T-helper 9 cell (primary cell): ENCODE measurements at regions not wholly inside any gene's neighbourhood (a gene's known extent, or its start where the extent isn't known, plus 50 kb on each side); places are given as distances from the start of the nearest gene placed in this dataset.

ENCODE experiments used
- DNase-seq: peaks from one replicate; pipeline ENCODE4 v3.0.0-alpha.2; 2020

DNA sequence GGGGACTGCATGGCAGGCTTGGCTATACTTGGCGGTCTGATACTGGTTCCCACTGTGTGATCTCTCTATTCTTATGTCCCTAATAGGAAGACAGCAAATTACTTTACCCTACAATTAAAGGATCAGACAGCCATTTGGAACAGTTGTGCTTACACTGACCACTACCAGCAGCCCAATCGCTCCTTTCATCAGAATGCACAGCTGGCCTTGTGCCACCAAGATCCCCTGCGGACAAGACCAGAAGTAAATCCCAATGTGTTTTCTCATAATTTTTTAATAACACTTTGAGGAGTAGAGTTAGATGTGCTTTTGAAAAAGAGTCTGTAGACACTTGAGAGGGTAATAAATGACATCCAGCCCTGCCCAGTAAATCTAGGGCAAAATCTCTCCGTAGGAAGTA, 297.2 kb upstream of the ZNF32 start:
- DNase-seq, result no peak

DNA sequence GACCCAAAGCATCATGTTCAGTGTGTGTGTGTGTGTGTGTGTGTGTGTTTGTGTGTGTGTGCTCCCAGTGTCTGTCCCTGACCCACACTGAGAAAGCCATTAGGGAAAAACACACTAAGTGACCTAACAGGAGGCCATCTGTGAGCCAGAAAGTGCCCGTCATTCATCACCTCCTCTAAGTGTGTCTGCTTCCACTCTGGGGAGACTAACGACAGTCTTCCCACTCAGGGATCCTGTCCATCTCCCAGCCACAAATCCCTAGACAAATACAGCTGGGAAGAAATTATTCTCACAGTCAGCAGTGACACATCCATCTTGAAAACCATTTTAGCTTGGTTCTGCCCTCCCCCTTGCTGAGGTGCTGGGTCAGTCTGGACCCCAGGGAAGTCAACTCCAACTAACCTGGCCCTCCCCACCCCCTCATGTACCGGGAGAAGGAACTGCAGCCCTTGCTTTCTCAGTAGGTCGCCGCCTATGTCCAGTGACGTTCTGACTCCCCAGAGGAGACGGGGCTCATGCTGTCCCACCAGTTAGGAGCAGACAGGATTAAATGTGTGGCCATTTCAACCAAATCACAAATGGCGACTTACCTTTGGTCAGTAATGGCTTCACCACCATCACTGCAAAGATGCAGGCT, 296.5 kb upstream of the ZNF32 start:
- no peak for DNase-seq

DNA sequence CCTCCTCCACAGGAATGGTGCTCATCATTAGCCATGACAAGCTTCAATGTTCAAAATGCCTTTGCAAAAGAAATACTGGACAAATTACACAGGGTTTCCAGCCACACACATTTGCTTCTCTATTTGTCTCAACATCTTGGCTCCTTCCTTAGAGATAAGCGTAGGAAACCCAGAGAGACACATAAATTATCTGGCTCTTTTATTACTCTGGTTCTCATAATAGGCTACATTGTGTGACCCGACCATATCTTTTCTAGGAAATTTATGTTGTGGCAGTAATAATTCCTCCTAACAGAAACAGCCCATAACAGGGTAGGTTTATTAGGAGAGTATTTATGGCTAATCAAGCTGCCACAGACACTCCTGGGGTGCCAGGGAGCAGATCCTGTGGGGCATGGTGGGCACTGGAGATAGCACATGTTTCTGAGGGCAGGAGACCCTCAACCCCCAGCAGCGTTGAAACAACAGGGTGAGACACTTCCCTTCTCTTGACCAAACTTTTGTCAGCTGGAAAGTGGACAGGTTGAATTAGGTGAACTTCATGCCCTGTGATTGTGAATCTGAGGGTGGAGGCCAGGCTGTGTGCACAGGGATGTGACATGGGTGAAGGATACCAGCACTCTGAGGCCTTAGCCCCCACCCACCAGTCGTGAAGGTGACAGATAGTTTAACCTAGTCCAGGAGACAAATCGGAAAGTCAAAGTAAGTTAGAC, 295.9 kb upstream of the ZNF32 start:
- no peak for DNase-seq

DNA sequence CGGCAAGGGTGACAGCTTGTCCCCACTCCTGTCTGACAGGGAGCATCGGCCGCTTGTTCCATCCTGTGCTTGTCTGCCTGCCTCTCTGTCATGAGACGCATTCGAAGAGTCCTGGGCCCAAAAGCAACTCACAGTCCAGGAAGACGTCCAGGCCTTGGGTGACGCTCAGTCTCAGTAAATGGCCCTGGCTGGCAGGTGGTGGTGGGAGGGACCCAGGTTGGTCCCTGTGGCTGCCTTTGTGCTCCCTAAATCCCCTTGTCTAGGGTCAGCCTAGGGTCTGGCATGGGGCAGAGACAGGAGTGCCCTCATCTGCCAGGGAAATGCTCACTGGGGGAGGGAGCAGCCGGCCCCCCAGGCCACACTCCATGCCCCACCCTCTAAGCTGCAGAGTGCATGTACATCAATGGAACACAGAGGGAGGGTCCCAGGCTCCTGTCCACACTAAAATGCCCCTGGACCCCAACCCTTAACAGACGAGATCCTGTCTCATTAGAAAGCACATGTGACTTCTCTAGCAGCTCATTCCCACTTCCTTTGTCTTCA, 295.2 kb upstream of the ZNF32 start:
- no peak for DNase-seq

DNA sequence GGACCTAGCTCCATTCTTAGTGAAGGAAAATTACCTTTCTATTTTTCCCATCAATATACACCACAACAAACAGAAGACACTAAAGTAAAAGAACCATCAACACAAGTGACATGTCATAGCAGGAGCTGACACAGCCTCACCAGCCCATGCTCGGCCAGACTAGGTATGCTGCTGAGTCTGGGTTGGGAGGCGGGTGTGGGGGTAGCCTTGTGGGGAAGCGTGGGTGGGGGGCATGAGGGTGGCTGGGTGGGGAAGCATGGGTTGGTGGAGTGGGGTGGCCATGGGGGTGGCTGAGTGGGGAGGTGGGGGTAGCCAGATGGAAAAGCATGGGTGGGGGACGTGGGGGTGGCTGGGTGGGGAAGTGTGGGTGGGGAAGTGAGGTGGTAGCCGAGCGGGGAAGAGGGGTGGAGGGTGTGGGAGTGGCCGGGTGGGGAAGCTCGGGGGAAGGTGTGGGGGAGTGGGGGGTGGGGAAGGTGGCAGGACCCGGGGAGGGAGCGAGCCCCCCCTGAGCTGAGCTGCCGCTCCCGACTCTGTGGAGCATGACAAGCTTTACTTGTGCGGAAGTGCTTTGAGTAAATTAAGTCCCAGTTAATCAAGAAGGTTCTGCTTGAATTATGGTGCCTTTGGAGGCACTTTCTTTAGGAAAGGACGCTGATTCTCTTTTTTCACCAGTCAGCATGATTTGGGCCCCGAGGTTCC, 294.6 kb upstream of the ZNF32 start:
- DNase-seq, result no peak

DNA sequence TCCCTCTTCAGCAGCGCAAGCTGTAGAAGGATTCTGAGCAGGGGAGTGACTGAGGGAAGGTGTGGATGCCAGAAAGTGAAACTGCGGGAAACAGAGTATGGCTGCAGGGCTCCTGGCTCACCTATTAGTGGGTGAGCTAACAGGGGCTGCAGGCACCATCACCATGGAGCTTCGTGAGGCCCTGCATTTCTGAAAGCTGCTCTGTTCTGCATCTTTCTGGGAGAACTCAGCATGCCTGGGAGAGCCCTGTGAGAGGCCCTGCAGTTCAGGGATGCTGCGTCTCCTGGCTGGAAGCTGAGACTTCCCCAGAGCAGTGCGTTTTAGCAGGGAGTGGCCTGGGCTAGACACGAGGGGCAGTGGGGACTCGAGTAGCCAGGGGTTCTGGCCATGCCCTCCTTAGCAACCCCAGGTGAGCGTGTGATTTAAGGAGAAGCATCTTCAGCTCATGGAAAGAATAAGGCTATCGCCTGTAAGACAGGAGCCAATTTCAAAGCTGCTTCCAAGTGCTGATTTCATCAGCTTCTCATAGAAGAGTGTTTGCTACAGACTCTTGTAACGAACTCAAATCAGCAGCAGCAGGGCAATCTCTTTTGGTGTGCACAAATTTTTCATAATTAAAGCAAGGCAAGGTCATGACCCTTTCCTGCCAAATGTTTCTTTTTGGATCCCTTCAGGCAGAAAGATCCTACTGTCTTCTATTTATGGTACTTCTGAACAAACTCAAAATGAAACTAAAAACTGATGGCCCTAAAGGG, 293.6 kb upstream of the ZNF32 start:
- no peak for DNase-seq

DNA sequence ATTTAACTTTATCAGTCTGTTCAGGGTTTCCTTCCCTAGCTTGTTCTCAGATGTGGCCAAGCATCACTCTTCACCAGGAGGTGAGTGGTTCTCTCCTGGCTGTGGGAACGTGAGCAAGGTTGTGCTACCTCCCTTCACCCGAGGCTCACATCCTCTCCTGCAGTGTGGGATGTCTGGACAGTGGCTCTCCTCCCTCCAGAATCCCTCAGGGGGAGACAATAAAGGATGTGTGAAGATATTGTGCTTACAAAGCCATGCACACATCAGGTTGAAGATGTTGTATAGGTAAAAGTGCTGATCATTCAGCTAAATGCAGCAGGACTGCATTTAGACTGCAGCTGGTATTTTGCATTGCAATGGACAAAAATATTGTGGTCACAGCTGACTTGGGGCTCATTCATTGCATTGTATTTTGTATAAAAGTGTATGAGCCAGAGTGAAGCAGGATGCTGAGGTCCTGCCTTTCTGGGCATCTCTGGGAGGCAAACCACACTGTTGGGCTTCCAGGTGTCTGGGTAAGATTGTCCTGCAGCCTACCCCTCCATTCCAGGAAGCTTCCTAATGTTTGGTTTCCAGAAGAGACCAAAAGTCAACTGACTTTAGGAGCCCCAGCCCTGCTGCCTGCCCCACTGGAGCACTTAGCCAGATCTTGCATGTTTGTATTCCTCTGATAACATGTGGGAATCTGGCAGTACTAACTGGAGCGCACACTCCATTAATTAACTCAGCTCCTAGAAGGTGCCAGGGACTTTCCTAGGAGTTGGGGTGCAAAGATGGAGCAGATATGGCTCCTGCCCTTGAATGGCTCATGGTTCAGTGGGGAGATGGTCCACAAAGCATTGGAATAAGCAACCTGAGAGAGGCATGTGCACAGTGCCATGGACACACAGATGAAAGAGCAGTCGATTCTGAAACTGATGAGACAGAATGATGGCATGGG, 292.5 kb upstream of the ZNF32 start:
- DNase-seq, result no peak

DNA sequence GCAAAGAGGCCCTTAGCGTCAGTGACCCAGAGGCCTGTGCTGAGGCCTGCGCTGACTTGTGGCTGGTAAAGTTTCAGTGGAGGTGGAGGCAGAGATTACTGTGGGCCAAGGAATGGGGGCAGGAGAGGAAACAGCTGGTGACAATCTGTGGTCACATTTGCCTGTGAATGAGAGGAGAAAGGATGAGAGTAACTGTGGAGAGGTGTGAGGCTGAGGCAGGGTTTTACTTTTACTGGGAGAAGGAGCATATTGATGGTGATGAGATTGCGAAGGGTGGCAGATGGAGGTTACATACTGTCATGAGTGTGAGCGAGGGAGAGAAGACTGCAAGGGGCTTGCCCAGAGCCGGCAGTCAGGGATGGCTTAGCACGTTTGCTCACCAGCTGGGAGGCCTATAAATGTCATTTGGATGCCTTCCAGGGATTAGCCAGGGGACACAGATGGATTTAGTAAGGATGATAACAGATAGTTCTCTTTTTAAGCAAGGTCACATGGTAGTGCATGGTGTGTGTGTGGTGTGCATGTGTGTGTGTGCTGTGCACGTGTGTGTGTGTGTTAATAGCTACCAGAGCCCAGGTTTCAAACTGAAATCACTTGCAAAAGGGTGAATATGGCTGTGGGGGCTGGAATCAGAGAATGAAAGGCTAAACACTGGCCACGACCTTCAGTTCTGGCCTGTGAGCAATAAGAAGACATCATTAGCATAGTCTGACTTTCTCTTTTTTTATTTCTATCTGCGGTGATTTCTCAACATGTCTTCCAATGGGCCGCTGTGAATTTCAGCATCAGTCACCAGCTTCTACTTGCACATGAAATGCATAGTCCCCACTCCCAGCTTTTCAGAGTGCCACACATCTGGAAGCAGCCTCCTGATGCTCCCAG, 291.5 kb upstream of the ZNF32 start:
- no peak for DNase-seq

DNA sequence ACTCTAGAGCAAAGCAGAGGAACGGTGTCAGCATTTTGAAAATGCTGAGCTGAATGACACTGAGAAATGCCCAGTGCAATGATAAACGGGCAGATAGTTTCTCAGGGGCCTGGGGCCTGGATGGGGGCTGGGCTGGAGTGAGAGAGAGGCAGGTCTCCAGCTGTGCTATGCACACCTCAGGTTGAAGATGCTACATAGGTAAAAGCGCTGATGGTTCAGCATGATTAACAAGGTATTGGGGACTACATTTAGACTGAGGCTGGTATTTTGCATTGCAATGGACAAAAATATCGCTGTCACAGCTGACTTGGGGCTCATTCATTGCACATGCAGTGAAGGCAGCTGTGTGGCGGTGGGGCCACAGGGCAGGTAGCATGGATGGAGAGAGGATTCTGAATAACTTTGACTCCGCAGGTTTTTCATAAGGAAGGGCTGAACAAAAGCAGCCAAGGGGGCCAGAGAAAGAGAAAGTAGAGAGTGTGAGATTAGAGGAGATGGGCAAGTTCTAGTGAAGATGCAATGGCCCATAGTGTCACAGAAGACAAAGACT, 290.8 kb upstream of the ZNF32 start:
- no peak for DNase-seq

DNA sequence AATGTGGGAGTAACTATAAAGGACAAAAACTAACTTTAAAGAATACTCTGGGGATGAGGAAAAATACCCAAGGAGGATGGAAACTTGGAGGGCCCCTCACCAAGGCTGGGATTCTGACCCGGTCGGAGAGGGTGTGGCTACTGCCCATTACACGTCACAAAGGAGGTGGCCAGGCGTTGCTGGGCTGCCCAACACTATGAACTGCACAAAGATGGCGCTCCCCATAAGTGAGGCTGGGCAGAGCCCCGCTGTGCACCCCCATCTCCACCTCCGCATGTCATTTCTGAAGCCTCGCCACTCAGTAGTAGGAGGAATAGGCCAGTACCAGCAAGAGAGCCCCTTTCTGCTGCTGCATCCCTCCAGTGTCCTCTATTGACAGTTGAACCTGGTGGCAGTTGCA, 290.1 kb upstream of the ZNF32 start:
- DNase-seq, result no peak

DNA sequence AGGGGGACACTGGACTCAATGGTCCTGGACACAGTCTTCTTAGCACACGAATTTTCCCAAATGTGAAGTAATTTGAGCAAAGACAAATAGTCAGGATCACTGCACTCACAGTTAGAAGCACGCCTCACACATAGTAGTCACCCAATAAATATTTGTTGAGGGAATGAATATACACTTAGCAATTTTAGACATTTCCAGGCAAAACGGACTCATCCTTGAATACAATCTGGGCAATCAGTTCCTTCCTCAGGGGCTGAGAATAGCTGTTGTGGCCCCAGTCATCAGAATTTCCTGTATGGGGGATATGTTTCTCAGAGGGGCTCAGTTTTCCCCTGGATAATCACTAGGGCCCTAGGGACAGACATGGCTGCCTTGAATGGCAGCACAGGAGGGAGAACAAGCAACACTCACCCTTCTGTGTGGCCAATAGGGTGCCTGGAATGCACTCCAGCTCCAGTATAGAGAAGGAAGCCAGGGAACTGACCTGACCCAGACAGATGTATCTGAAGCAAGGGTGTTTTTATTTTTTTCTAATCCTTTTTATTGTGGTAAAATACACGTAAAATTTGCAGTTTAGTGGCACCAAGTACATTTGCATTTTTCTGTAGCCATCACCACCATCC, 282.7 kb upstream of the ZNF32 start:
- DNase-seq, result no peak

DNA sequence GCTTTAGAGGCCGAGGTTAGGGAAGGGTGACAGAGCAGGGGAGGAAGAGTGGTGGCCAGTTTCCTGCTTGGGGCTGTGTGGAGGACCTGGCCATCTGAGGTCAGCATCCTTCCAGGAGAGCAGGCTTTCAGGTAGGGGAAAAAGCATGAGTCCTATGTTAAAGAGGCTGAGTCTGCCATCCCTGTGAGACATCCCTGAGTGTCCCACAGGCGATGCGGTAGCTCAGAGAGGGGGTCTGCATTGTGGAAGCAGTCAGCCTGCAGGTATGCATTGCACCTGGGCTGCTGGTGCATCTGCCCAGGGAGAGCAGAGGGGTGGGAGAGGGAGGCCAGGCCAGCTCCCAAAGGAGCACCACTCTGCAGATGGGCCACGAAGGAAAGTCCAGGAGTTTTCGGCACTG, 282.1 kb upstream of the ZNF32 start:
- no peak for DNase-seq

DNA sequence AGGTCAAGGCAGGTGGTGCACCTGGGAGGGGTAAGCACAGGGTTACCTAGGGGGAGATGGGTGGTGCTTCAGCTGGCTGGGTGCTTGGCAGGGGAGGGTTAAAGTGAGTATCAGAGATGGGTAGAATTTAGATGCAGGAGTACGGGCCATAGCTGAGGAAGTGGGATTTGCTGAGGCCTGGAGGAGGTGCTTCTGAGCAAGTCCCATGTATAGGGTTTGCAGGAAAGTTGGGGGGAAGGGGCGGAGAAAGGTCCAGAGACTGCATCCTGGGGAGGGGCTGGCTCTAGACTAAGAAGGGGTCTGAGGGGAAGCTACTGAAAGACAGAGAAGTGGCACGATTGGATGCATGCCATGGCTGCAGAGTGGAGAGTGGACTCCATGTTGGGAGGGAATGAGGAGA, 281.6 kb upstream of the ZNF32 start:
- DNase-seq, result no peak

DNA sequence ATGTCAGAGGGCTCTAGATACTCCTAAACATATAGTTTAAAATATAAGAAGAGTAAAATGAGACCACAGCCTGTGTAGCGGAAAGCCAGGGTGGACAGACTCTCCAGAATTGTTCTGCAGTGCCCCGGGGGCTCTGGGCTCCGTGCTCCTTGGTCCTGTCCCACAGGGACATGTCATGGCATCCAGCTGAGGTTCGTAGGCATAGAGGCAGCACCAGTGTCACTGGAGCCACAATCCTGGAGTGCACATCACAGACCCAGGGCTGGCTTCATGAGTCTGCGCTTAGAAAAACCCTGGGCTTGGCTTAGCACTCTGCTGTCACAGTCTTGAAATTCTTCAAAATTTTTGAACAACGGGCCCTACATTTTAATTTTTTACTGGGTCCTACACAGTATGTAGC, 280.4 kb upstream of the ZNF32 start:
- DNase-seq, result no peak

DNA sequence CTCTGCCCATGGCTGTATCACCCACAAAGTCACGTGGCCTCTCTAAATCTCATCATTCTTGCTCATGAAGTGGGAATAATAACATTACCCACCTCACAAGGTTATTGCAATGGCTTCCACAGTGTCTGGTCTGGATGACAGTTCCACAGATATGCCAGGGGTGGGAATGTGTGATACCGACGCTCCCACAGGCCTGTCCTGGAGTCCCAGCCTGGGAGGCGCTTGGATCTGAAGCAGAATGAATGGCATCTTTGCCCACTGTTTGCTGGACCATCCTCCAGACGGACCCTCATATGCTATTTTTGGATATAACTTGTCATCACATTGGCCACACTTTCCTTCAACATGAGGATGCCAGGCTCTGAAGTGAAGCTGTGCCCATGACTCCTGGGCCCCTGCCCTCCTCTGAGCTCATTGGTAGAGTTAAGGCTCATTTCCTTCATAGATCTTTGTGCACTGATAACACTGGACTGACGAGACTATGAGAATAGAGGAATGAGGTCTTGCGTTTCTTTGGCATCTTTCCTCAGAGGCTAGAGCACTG, 279.8 kb upstream of the ZNF32 start:
- no peak for DNase-seq

DNA sequence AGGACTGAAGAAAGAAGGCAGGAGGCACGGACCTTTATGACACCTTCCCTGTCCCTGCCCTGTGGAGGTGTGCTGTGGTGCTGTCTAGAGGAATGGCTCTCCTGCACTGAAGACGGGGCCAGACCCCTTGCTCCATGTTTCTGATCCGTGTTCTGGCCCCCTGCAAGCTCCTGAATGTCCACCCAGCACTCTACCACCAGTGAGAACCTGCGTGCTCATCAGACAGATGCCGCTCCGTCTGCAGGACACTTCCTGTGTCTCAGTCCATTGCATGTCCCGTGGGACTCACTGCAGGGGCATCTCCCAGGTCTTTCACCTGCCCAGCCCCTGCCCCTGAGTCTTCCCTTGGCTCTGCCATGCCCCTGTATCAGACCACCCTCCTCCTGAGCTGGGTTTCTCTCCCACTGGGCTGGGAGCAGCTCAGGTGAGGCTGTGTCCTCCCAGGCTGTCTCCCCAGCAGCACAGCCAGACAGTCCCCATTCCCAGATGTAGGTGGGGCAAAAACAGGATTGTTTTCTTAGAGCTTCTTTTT, 278.3 kb upstream of the ZNF32 start:
- no peak for DNase-seq

DNA sequence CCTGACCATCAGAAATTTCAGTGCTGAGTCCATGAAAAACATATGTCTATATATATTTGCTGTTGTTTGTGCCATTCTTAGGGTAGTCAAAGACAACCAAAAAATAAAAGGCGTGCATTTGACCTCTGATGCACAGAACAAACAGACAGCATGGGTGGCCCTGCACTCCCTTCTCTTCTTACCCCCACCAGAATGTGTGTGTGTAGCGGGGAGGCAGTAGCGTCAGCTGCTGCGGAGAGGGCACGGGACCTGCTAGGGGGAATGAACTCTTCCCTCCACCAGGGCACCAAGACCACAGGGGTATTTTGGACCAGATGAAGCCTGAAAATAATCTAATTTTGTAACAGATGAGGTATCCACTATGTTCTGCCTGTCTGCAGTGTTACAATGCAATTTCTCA, 277.7 kb upstream of the ZNF32 start:
- no peak for DNase-seq

DNA sequence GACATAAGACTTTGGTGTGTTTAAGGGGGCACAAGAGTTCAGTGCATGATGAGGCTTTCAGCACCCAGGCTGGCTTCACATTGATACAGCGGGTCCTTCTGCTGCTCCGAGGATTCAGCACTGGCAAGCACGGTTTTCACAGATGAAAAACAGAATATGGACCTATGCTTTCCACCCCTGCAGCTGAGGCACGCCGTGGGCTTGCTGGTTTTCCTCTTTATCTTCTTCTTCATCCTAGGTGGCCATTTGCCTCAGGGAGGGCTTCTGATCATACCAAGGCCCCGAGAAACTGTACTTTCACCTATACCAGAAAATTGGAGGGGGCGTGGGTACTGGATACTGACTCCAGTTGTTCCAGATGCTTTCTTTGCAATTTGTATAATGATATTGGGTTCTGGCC, 277.1 kb upstream of the ZNF32 start:
- no peak for DNase-seq

DNA sequence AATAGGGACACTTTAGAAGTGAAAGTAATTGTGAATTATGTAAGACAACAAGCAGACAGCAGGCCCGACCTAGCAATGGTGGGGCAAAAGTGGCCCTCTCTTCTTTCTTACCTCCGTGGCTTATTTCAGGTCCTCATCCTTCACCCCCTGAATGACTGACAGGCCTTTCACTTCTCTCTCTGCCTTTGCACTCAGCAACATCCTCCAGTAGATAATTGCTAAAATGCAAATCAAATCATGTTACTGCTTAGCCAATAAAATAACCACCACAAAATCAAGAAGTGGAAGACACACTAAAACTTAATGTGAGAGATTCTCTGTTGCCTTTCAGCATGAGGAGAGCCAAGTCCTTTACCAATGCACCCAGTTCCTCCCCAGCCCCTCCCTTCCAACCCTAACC, 274.6 kb upstream of the ZNF32 start:
- no peak for DNase-seq
